ENCODE measurements at regions not wholly inside any gene's neighbourhood (a gene's known extent, or its start where the extent isn't known, plus 50 kb on each side); places are given as distances from the start of the nearest gene placed in this dataset.
A peak's percentile ranks its signal among the peaks of the same experiment; 100 is the strongest.

DNA sequence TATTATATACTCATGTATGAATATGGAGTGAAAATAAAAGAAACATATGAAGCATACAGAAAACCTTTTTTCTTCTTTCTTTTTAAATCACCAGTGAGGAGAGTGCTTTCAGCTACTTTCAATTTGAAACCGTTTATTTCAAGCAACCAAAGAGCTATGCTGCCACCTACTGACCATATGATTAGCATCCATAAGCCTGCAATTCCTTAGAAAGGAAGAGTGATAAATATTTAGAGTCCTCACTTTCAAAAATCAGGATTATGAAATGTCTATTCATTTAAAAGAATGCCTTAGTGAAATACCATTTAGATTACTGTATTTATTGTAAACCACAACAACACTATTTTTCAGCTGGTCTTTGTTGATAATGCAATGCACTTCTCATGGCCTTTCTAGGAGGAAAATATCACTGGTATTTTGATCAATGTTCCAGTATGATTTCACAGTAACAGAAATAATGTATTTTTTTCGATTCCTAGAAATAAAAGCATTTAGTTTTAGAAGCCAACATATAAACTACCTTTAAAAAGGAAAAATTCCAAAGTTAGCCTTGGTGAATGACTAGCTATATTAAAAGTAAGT is 667.6 kb downstream of the PCDH18 start:
- TF ChIP-seq EGR1 (IDR thresholded peaks at IDR 0.05; ENCODE audit: borderline replicate concordance in 1 of 2, low read depth in 2 of 2, low read length in 2 of 2) (no peak), POLR2AphosphoS5 (IDR thresholded peaks at IDR 0.05; ENCODE audit: low read length) (no peak), BHLHE40 (IDR thresholded peaks at IDR 0.05; ENCODE audit: borderline replicate concordance in 1 of 2, low read depth in 2 of 2, low read length in 1 of 2) (no peak), CTCF (IDR thresholded peaks at IDR 0.05 in 2 of 3, conservative IDR thresholded peaks at IDR 0.05 in 1 of 3; ENCODE audit: control insufficient read depth in 2 of 3, extremely low read depth in 1 of 3, insufficient read depth in 1 of 3, low read depth in 3 of 3, low read length in 3 of 3) (peak; percentile 62 to 81 (median 69); a peak in 5 of 6 replicates), POLR2A (IDR thresholded peaks at IDR 0.05; ENCODE audit: low read depth, low read length) (no peak)
- TF ChIP-seq, protein P1, sequence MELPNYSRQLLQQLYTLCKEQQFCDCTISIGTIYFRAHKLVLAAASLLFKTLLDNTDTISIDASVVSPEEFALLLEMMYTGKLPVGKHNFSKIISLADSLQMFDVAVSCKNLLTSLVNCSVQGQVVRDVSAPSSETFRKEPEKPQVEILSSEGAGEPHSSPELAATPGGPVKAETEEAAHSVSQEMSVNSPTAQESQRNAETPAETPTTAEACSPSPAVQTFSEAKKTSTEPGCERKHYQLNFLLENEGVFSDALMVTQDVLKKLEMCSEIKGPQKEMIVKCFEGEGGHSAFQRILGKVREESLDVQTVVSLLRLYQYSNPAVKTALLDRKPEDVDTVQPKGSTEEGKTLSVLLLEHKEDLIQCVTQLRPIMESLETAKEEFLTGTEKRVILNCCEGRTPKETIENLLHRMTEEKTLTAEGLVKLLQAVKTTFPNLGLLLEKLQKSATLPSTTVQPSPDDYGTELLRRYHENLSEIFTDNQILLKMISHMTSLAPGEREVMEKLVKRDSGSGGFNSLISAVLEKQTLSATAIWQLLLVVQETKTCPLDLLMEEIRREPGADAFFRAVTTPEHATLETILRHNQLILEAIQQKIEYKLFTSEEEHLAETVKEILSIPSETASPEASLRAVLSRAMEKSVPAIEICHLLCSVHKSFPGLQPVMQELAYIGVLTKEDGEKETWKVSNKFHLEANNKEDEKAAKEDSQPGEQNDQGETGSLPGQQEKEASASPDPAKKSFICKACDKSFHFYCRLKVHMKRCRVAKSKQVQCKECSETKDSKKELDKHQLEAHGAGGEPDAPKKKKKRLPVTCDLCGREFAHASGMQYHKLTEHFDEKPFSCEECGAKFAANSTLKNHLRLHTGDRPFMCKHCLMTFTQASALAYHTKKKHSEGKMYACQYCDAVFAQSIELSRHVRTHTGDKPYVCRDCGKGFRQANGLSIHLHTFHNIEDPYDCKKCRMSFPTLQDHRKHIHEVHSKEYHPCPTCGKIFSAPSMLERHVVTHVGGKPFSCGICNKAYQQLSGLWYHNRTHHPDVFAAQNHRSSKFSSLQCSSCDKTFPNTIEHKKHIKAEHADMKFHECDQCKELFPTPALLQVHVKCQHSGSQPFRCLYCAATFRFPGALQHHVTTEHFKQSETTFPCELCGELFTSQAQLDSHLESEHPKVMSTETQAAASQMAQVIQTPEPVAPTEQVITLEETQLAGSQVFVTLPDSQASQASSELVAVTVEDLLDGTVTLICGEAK (IDR thresholded peaks at IDR 0.05; ENCODE audit: borderline replicate concordance), result no peak
